ENCODE measurements at regions not wholly inside any gene's neighbourhood (a gene's known extent, or its start where the extent isn't known, plus 50 kb on each side); places are given as distances from the start of the nearest gene placed in this dataset.

DNA sequence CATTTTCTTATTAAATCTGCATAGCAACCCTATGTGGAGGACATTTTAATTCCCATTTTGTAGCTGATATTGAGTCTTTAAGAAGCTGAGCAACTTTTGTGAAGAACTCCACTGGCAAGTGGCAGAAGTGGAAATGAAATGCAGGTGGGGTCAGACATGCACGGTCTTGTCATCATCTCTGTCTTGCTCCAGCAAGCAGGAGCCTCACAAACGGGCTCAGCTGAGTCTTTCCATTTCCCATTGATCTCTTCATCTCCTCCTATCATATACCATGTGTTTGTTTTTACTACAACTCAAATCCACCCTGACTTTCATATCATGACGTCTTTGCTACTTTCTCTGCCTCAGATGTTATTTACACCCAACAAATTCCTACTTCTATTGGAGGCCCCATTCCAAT lies 97.9 kb upstream of the TENM4 start:
- Mint-ChIP-seq H3K36me3 (ENCODE audit: low read depth, unreplicated experiment) (no peaks in the 10 kb centered on the region), H3K4me3 (ENCODE audit: unreplicated experiment) (no peak overlapping the region), H3K27ac (ENCODE audit: unreplicated experiment) (no peak overlapping the region), H3K4me1 (ENCODE audit: unreplicated experiment) (peaks cover 6% of the 10 kb centered on the region), H3K27me3 (ENCODE audit: unreplicated experiment) (peaks cover 4% of the 10 kb centered on the region), H3K9me3 (ENCODE audit: unreplicated experiment) (no peaks in the 10 kb centered on the region)
- TF ChIP-seq, protein P1, sequence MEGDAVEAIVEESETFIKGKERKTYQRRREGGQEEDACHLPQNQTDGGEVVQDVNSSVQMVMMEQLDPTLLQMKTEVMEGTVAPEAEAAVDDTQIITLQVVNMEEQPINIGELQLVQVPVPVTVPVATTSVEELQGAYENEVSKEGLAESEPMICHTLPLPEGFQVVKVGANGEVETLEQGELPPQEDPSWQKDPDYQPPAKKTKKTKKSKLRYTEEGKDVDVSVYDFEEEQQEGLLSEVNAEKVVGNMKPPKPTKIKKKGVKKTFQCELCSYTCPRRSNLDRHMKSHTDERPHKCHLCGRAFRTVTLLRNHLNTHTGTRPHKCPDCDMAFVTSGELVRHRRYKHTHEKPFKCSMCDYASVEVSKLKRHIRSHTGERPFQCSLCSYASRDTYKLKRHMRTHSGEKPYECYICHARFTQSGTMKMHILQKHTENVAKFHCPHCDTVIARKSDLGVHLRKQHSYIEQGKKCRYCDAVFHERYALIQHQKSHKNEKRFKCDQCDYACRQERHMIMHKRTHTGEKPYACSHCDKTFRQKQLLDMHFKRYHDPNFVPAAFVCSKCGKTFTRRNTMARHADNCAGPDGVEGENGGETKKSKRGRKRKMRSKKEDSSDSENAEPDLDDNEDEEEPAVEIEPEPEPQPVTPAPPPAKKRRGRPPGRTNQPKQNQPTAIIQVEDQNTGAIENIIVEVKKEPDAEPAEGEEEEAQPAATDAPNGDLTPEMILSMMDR (IDR thresholded peaks at IDR 0.05; ENCODE audit: unreplicated experiment), result no peak
- no peak for DNase-seq (ENCODE audit: low spot score)

DNA sequence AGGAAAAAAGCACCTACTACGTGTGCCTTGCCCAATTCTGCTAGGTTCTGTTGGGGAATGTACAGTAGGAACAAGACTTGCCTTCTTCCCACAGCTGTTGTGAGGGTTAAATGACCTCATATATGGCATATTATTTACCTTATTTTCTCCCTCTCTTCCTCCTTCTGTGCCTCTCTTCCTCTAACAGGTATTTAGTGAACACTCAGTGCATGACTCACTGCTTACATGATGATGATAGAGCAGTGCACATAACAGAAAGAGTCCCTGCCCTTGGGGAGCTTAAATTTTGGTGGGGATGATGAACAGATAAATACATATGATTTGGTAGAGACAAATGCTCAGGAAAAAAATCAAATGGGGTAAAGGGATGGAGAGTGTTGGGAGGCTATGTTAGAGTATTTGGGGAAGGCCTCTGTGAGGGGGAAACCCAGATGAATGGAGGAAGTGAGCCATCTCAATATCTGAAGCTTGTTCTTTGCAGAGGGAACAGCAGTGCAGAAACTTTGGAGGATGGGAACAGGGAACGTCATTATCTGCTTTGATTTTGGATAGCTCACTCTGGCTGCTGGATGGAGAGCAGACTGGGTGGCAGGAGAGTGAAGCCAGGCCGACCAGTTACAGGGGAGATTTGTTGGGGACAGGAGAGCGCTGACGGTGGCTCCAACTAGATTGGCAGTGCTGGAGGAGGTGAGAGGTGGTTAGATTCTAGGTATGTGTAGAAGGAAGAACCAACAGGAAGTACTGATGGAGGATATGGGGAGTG lies 95.5 kb upstream of the TENM4 start:
- no peaks in the 10 kb centered on the region for H3K36me3 Mint-ChIP-seq (ENCODE audit: low read depth, unreplicated experiment)
- DNase-seq (ENCODE audit: low spot score), result no peak
- H3K4me3 Mint-ChIP-seq (ENCODE audit: unreplicated experiment), result no peak overlapping the region
- no peaks in the 10 kb centered on the region for H3K9me3 Mint-ChIP-seq (ENCODE audit: unreplicated experiment)
- peaks cover 4% of the 10 kb centered on the region for H3K27me3 Mint-ChIP-seq (ENCODE audit: unreplicated experiment)
- no peak overlapping the region for H3K27ac Mint-ChIP-seq (ENCODE audit: unreplicated experiment)
- TF ChIP-seq, protein P1 (IDR thresholded peaks at IDR 0.05; ENCODE audit: unreplicated experiment), result no peak
- H3K4me1 Mint-ChIP-seq (ENCODE audit: unreplicated experiment), result peaks cover 6% of the 10 kb centered on the region

DNA sequence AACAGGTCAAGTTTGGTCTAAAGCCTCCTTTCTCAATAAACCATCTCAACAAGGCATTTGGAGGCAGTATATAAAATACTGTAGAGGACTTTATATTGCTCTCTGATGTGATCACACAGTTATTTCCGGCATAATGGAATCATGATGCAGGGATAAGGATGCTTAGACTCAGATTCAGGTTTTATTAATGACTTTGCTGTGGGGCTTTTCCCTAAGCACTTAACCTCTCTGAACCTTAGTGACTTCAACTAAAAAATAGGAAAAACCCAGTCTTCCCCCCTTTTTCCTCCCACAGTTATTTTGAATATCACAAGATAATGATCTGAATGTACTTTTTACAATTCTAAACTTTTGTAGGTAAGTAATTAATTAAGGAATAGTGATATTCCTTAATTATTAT lies 94.8 kb upstream of the TENM4 start:
- no peak overlapping the region for H3K4me3 Mint-ChIP-seq (ENCODE audit: unreplicated experiment)
- no peaks in the 10 kb centered on the region for H3K36me3 Mint-ChIP-seq (ENCODE audit: low read depth, unreplicated experiment)
- TF ChIP-seq, protein P1 (IDR thresholded peaks at IDR 0.05; ENCODE audit: unreplicated experiment), result no peak
- peaks cover 6% of the 10 kb centered on the region for H3K4me1 Mint-ChIP-seq (ENCODE audit: unreplicated experiment)
- no peak for DNase-seq (ENCODE audit: low spot score)
- H3K9me3 Mint-ChIP-seq (ENCODE audit: unreplicated experiment), result no peaks in the 10 kb centered on the region
- H3K27me3 Mint-ChIP-seq (ENCODE audit: unreplicated experiment), result peaks cover 4% of the 10 kb centered on the region
- no peak overlapping the region for H3K27ac Mint-ChIP-seq (ENCODE audit: unreplicated experiment)

- TF ChIP-seq, protein P1 (IDR thresholded peaks at IDR 0.05; ENCODE audit: unreplicated experiment), result no peak
- DNase-seq (ENCODE audit: low spot score), result no peak
- no peak overlapping the region for H3K27ac Mint-ChIP-seq (ENCODE audit: unreplicated experiment)
- no peaks in the 10 kb centered on the region for H3K9me3 Mint-ChIP-seq (ENCODE audit: unreplicated experiment)
- no peaks in the 10 kb centered on the region for H3K4me1 Mint-ChIP-seq (ENCODE audit: unreplicated experiment)
- H3K27me3 Mint-ChIP-seq (ENCODE audit: unreplicated experiment), result no peaks in the 10 kb centered on the region
- H3K36me3 Mint-ChIP-seq (ENCODE audit: low read depth, unreplicated experiment), result no peaks in the 10 kb centered on the region
- H3K4me3 Mint-ChIP-seq (ENCODE audit: unreplicated experiment), result no peak overlapping the region
Measured at GRCh38 chr11:79525257-79525656, 84.4 kb upstream of the TENM4 start.

GRCh38 chr11:79522626-79523025 lies 81.8 kb upstream of the TENM4 start:
- DNase-seq (ENCODE audit: low spot score), result no peak
- no peaks in the 10 kb centered on the region for H3K27me3 Mint-ChIP-seq (ENCODE audit: unreplicated experiment)
- H3K36me3 Mint-ChIP-seq (ENCODE audit: low read depth, unreplicated experiment), result no peaks in the 10 kb centered on the region
- peaks cover 9% of the 10 kb centered on the region for H3K4me1 Mint-ChIP-seq (ENCODE audit: unreplicated experiment)
- TF ChIP-seq, protein P1 (IDR thresholded peaks at IDR 0.05; ENCODE audit: unreplicated experiment), result no peak
- no peak overlapping the region for H3K4me3 Mint-ChIP-seq (ENCODE audit: unreplicated experiment)
- no peak overlapping the region for H3K27ac Mint-ChIP-seq (ENCODE audit: unreplicated experiment)
- H3K9me3 Mint-ChIP-seq (ENCODE audit: unreplicated experiment), result no peaks in the 10 kb centered on the region
